Upper lobe of right lung (tissue), 1 donor: ENCODE measurements at regions not wholly inside any gene's neighbourhood (a gene's known extent, or its start where the extent isn't known, plus 50 kb on each side); places are given as distances from the start of the nearest gene placed in this dataset.

ENCODE experiments used
- ATAC-seq: fragments of 200-7000 bp; cut with Tn5 transposase; one replicate; pipeline ENCODE4 v1.9.1; 2020; ENCODE audit warnings: mild to moderate bottlenecking, moderate library complexity
- DNase-seq: peaks from one replicate; pipeline ENCODE4 v3.0.0-alpha.2; 2020
- H3K27ac ChIP-seq: fragments of 200-600 bp; one replicate; pipeline ENCODE4 v1.8.0; 2022
- H3K27me3 ChIP-seq: fragments of 200-600 bp; one replicate; pipeline ENCODE4 v1.8.0; 2022; ENCODE audit warnings: mild to moderate bottlenecking
- H3K36me3 ChIP-seq: fragments of 200-600 bp; one replicate; pipeline ENCODE4 v1.8.0; 2022
- H3K4me1 ChIP-seq: fragments of 200-600 bp; one replicate; pipeline ENCODE4 v1.8.0; 2022
- H3K4me3 ChIP-seq: fragments of 200-600 bp; one replicate; pipeline ENCODE4 v1.8.0; 2022; ENCODE audit warnings: mild to moderate bottlenecking
- H3K9me3 ChIP-seq: fragments of 200-600 bp; one replicate; pipeline ENCODE4 v1.8.0; 2022
- intact Hi-C: fragments of 100-400 bp; cut with DNase I; formaldehyde crosslinking; loops from one replicate; pipeline ENCODE4 v1.11.0; 2022
- TF ChIP-seq, protein P1 (sequence below): fragments of 200-600 bp; IDR thresholded peaks from one replicate; pipeline ENCODE4 v1.8.0; 2022; ENCODE audit warnings: antibody characterized with exemption
- donor health status: DM: no; HTN: yes; CAD: no; lungs with severe emphysema.

DNA sequence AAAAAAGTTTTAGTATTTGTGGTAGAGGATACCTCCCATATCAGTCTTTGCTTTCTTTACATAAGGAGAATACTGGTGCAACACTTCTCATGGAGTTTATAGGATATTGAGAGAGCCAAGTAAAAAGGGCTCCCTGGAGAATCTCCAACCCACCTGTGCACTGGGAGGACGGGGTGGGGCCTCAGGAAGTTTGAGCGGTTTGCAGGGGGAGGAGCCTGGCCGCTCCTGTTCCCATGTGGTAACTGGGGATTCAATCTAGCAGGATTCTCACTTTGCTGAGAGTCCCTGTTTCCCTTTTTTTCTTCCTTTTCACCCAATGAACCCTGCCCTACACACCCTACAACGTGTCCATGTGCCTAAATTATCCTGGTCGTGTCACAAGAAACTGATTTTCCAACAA is 82.8 kb downstream of the APTX start:
- Histone ChIP-seq H3K4me3 (no peak overlapping the region), H3K27ac (no peak overlapping the region), H3K36me3 (no peaks in the 10 kb centered on the region), H3K9me3 (no peaks in the 10 kb centered on the region), H3K4me1 (no peaks in the 10 kb centered on the region), H3K27me3 (no peaks in the 10 kb centered on the region)
- ATAC-seq (no peak), DNase-seq (no peak)
- intact Hi-C loops = no loop called here
- TF ChIP-seq, protein P1, sequence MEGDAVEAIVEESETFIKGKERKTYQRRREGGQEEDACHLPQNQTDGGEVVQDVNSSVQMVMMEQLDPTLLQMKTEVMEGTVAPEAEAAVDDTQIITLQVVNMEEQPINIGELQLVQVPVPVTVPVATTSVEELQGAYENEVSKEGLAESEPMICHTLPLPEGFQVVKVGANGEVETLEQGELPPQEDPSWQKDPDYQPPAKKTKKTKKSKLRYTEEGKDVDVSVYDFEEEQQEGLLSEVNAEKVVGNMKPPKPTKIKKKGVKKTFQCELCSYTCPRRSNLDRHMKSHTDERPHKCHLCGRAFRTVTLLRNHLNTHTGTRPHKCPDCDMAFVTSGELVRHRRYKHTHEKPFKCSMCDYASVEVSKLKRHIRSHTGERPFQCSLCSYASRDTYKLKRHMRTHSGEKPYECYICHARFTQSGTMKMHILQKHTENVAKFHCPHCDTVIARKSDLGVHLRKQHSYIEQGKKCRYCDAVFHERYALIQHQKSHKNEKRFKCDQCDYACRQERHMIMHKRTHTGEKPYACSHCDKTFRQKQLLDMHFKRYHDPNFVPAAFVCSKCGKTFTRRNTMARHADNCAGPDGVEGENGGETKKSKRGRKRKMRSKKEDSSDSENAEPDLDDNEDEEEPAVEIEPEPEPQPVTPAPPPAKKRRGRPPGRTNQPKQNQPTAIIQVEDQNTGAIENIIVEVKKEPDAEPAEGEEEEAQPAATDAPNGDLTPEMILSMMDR = no peak
